Suppressor macrophage treated with lipopolysaccharide for 4 hours (primary cell): ENCODE measurements at regions not wholly inside any gene's neighbourhood (a gene's known extent, or its start where the extent isn't known, plus 50 kb on each side); places are given as distances from the start of the nearest gene placed in this dataset.
"Not testable (repeated sequence)": the region's sequence is repeated elsewhere in the genome, so short reads cannot be mapped to it uniquely, and the experiment has no call there.

ENCODE experiments used
- DNase-seq: peaks from one replicate; pipeline ENCODE4 v3.0.0-alpha.2; 2020

GRCh38 chr5:60163762-60164161, 270.2 kb upstream of the PDE4D start:
- no peak for DNase-seq

GRCh38 chr5:60162441-60162840, 268.9 kb upstream of the PDE4D start:
- no peak for DNase-seq

- peak; percentile 41 for DNase-seq
These were observed 267.9 kb upstream of the PDE4D start for GRCh38 chr5:60161340-60161934.

- no peak for DNase-seq
These were observed 255.6 kb upstream of the PDE4D start for GRCh38 chr5:60149081-60149480.

GRCh38 chr5:60148366-60148765, 254.8 kb upstream of the PDE4D start:
- no peak for DNase-seq

- DNase-seq = no peak
These were observed 254.3 kb upstream of the PDE4D start for GRCh38 chr5:60147791-60148190.

GRCh38 chr5:60143942-60144549, 250.5 kb upstream of the PDE4D start:
- DNase-seq = no peak

GRCh38 chr5:60141119-60141518, 247.6 kb upstream of the PDE4D start:
- DNase-seq = no peak

GRCh38 chr5:60136841-60137240, 243.3 kb upstream of the PDE4D start:
- DNase-seq = no peak

- no peak for DNase-seq
These were observed 238.0 kb upstream of the PDE4D start for GRCh38 chr5:60131504-60131903.

GRCh38 chr5:60125636-60126035, 232.1 kb upstream of the PDE4D start:
- no peak for DNase-seq

- no peak for DNase-seq
These were observed 209.6 kb upstream of the PDE4D start for GRCh38 chr5:60102961-60103693.

- no peak for DNase-seq
These were observed 208.0 kb upstream of the PDE4D start for GRCh38 chr5:60101573-60101972.

- DNase-seq = no peak
These were observed 199.3 kb upstream of the PDE4D start for GRCh38 chr5:60092671-60093422.

GRCh38 chr5:60086583-60086982, 193.1 kb upstream of the PDE4D start:
- no peak for DNase-seq

- DNase-seq = no peak
These were observed 190.7 kb upstream of the PDE4D start for GRCh38 chr5:60084226-60084625.

- no peak for DNase-seq
These were observed 183.8 kb upstream of the PDE4D start for GRCh38 chr5:60077292-60077691.

GRCh38 chr5:60076746-60077145, 183.2 kb upstream of the PDE4D start:
- no peak for DNase-seq

GRCh38 chr5:60066502-60066901, 173.0 kb upstream of the PDE4D start:
- no peak for DNase-seq

GRCh38 chr5:60060389-60060788, 166.9 kb upstream of the PDE4D start:
- no peak for DNase-seq

- DNase-seq = no peak
These were observed 162.7 kb upstream of the PDE4D start for GRCh38 chr5:60056191-60056590.

GRCh38 chr5:60055168-60055567, 161.6 kb upstream of the PDE4D start:
- no peak for DNase-seq

GRCh38 chr5:60041996-60042664, 148.6 kb upstream of the PDE4D start:
- not testable (repeated sequence) for DNase-seq
